Activated CD4-positive, alpha-beta memory T cell treated with anti-CD3 and anti-CD28 coated beads for 36 hours (primary cell): ENCODE measurements at regions not wholly inside any gene's neighbourhood (a gene's known extent, or its start where the extent isn't known, plus 50 kb on each side); places are given as distances from the start of the nearest gene placed in this dataset.
"Not testable (repeated sequence)": the region's sequence is repeated elsewhere in the genome, so short reads cannot be mapped to it uniquely, and the experiment has no call there.

Source experiments
- CTCF ChIA-PET: fragments of 350-600 bp; sonication (Branson Sonifier 250); formaldehyde crosslinking; loops from one replicate; lab custom pipeline; 2021; ENCODE audit warnings: antibody characterized with exemption, inconsistent platforms; lab: Charles Lee
- POLR2A ChIA-PET: fragments of 350-600 bp; sonication (Branson Sonifier 250); formaldehyde crosslinking; loops from one replicate; lab custom pipeline; 2021; ENCODE audit warnings: antibody characterized with exemption; lab: Charles Lee
- DNase-seq: peaks from one replicate; pipeline ENCODE4 v3.0.0-alpha.2; 2020
- H3K27ac Mint-ChIP-seq: one replicate; pipeline ENCODE4 v1.8.0; 2021; ENCODE audit warnings: mixed read lengths
- H3K27me3 Mint-ChIP-seq: one replicate; pipeline ENCODE4 v1.8.0; 2021; ENCODE audit warnings: mixed read lengths
- H3K36me3 Mint-ChIP-seq: one replicate; pipeline ENCODE4 v1.8.0; 2021; ENCODE audit warnings: mixed read lengths
- H3K4me1 Mint-ChIP-seq: one replicate; pipeline ENCODE4 v1.8.0; 2021; ENCODE audit warnings: low read depth, mixed read lengths
- H3K4me3 Mint-ChIP-seq: one replicate; pipeline ENCODE4 v1.8.0; 2021; ENCODE audit warnings: mild to moderate bottlenecking, mixed read lengths
- H3K9me3 Mint-ChIP-seq: one replicate; pipeline ENCODE4 v1.8.0; 2021; ENCODE audit warnings: mixed read lengths
- intact Hi-C: fragments of 100-400 bp; cut with micrococcal nuclease; formaldehyde crosslinking; loops from one replicate; pipeline ENCODE4 v1.15.1; 2023

GRCh38 chr4:132437117-132437516 lies 712.0 kb upstream of the PCDH10 start:
- ChIA-PET CTCF (no interaction called here), POLR2A (no interaction called here)
- Mint-ChIP-seq H3K4me1 (no peaks in the 10 kb centered on the region), H3K27ac (no peak overlapping the region), H3K36me3 (no peaks in the 10 kb centered on the region), H3K9me3 (no peaks in the 10 kb centered on the region), H3K27me3 (no peaks in the 10 kb centered on the region), H3K4me3 (no peak overlapping the region)
- intact Hi-C loops: no loop called here
- DNase-seq: no peak

GRCh38 chr4:132445386-132445785 lies 703.7 kb upstream of the PCDH10 start:
- no peaks in the 10 kb centered on the region for H3K36me3 Mint-ChIP-seq
- no peaks in the 10 kb centered on the region for H3K27me3 Mint-ChIP-seq
- intact Hi-C loops: no loop called here
- no peak overlapping the region for H3K4me3 Mint-ChIP-seq
- ChIA-PET POLR2A (no interaction called here), CTCF (no interaction called here)
- no peaks in the 10 kb centered on the region for H3K4me1 Mint-ChIP-seq
- H3K9me3 Mint-ChIP-seq: peaks cover 25% of the 10 kb centered on the region
- H3K27ac Mint-ChIP-seq: no peak overlapping the region
- no peak for DNase-seq

GRCh38 chr4:132457987-132458386 lies 691.1 kb upstream of the PCDH10 start:
- H3K9me3 Mint-ChIP-seq: peaks cover 24% of the 10 kb centered on the region
- CTCF ChIA-PET, DNase-seq, H3K27me3 Mint-ChIP-seq, H3K36me3 Mint-ChIP-seq, POLR2A ChIA-PET, H3K4me3 Mint-ChIP-seq, intact Hi-C loops, H3K27ac Mint-ChIP-seq, H3K4me1 Mint-ChIP-seq: not testable (repeated sequence)

- H3K36me3 Mint-ChIP-seq: no peaks in the 10 kb centered on the region
- H3K9me3 Mint-ChIP-seq: no peaks in the 10 kb centered on the region
- no peak overlapping the region for H3K4me3 Mint-ChIP-seq
- POLR2A ChIA-PET: no interaction called here
- H3K27me3 Mint-ChIP-seq: no peaks in the 10 kb centered on the region
- intact Hi-C loops: no loop called here
- H3K27ac Mint-ChIP-seq: no peak overlapping the region
- no peak for DNase-seq
- CTCF ChIA-PET: no interaction called here
- H3K4me1 Mint-ChIP-seq: no peaks in the 10 kb centered on the region
Observed at GRCh38 chr4:132479543-132479942, 669.6 kb upstream of the PCDH10 start.

GRCh38 chr4:132488555-132488954 lies 660.5 kb upstream of the PCDH10 start:
- intact Hi-C loops: no loop called here
- no peak overlapping the region for H3K27ac Mint-ChIP-seq
- CTCF ChIA-PET: no interaction called here
- H3K9me3 Mint-ChIP-seq: peaks cover 15% of the 10 kb centered on the region
- no peaks in the 10 kb centered on the region for H3K27me3 Mint-ChIP-seq
- H3K4me3 Mint-ChIP-seq: no peak overlapping the region
- no peak for DNase-seq
- POLR2A ChIA-PET: no interaction called here
- H3K36me3 Mint-ChIP-seq: no peaks in the 10 kb centered on the region
- H3K4me1 Mint-ChIP-seq: no peaks in the 10 kb centered on the region

GRCh38 chr4:132493476-132493875 lies 655.6 kb upstream of the PCDH10 start:
- H3K4me1 Mint-ChIP-seq: no peaks in the 10 kb centered on the region
- H3K36me3 Mint-ChIP-seq: no peaks in the 10 kb centered on the region
- H3K27me3 Mint-ChIP-seq: no peaks in the 10 kb centered on the region
- DNase-seq: no peak
- H3K4me3 Mint-ChIP-seq: no peak overlapping the region
- POLR2A ChIA-PET: no interaction called here
- intact Hi-C loops: no loop called here
- CTCF ChIA-PET: no interaction called here
- H3K9me3 Mint-ChIP-seq: peaks cover 15% of the 10 kb centered on the region
- no peak overlapping the region for H3K27ac Mint-ChIP-seq

- H3K4me3 Mint-ChIP-seq, intact Hi-C loops, DNase-seq, H3K27ac Mint-ChIP-seq, H3K4me1 Mint-ChIP-seq, POLR2A ChIA-PET, CTCF ChIA-PET, H3K27me3 Mint-ChIP-seq, H3K36me3 Mint-ChIP-seq: not testable (repeated sequence)
- H3K9me3 Mint-ChIP-seq: peaks cover 11% of the 10 kb centered on the region
Observed at GRCh38 chr4:132495267-132495812, 653.8 kb upstream of the PCDH10 start.

- intact Hi-C loops: no loop called here
- Mint-ChIP-seq H3K27me3 (no peaks in the 10 kb centered on the region), H3K9me3 (peaks cover 11% of the 10 kb centered on the region), H3K27ac (no peak overlapping the region), H3K4me1 (no peaks in the 10 kb centered on the region), H3K4me3 (no peak overlapping the region), H3K36me3 (no peaks in the 10 kb centered on the region)
- POLR2A ChIA-PET: no interaction called here
- DNase-seq: no peak
- CTCF ChIA-PET: no interaction called here
Observed at GRCh38 chr4:132498215-132498614, 650.9 kb upstream of the PCDH10 start.

GRCh38 chr4:132502096-132502552 lies 647.0 kb upstream of the PCDH10 start:
- CTCF ChIA-PET: no interaction called here
- Mint-ChIP-seq H3K4me3 (no peak overlapping the region), H3K9me3 (peaks cover 5% of the 10 kb centered on the region), H3K27me3 (no peaks in the 10 kb centered on the region), H3K27ac (no peak overlapping the region), H3K36me3 (no peaks in the 10 kb centered on the region), H3K4me1 (no peaks in the 10 kb centered on the region)
- no peak for DNase-seq
- intact Hi-C loops: no loop called here
- POLR2A ChIA-PET: no interaction called here

GRCh38 chr4:132504438-132504837 lies 644.7 kb upstream of the PCDH10 start:
- H3K4me1 Mint-ChIP-seq: no peaks in the 10 kb centered on the region
- intact Hi-C loops: no loop called here
- CTCF ChIA-PET: no interaction called here
- no peak overlapping the region for H3K27ac Mint-ChIP-seq
- POLR2A ChIA-PET: no interaction called here
- DNase-seq: no peak
- H3K36me3 Mint-ChIP-seq: no peaks in the 10 kb centered on the region
- H3K27me3 Mint-ChIP-seq: no peaks in the 10 kb centered on the region
- no peak overlapping the region for H3K4me3 Mint-ChIP-seq
- peaks cover under 1% of the 10 kb centered on the region for H3K9me3 Mint-ChIP-seq

- ChIA-PET POLR2A (no interaction called here), CTCF (no interaction called here)
- no peaks in the 10 kb centered on the region for H3K27me3 Mint-ChIP-seq
- H3K9me3 Mint-ChIP-seq: no peaks in the 10 kb centered on the region
- intact Hi-C loops: no loop called here
- H3K4me3 Mint-ChIP-seq: no peak overlapping the region
- no peak overlapping the region for H3K27ac Mint-ChIP-seq
- H3K4me1 Mint-ChIP-seq: no peaks in the 10 kb centered on the region
- DNase-seq: no peak
- no peaks in the 10 kb centered on the region for H3K36me3 Mint-ChIP-seq
Observed at GRCh38 chr4:132506568-132506967, 642.5 kb upstream of the PCDH10 start.

GRCh38 chr4:132513491-132513890 lies 635.6 kb upstream of the PCDH10 start:
- Mint-ChIP-seq H3K4me1 (no peaks in the 10 kb centered on the region), H3K9me3 (peaks cover 3% of the 10 kb centered on the region), H3K4me3 (no peak overlapping the region), H3K27me3 (no peaks in the 10 kb centered on the region), H3K36me3 (no peaks in the 10 kb centered on the region), H3K27ac (no peak overlapping the region)
- DNase-seq: no peak
- CTCF ChIA-PET: no interaction called here
- intact Hi-C loops: no loop called here
- POLR2A ChIA-PET: no interaction called here

GRCh38 chr4:132526652-132527051 lies 622.4 kb upstream of the PCDH10 start:
- CTCF ChIA-PET: no interaction called here
- POLR2A ChIA-PET: no interaction called here
- intact Hi-C loops: no loop called here
- Mint-ChIP-seq H3K4me1 (no peaks in the 10 kb centered on the region), H3K27me3 (no peaks in the 10 kb centered on the region), H3K36me3 (no peaks in the 10 kb centered on the region), H3K4me3 (no peak overlapping the region), H3K9me3 (peaks cover 6% of the 10 kb centered on the region), H3K27ac (no peak overlapping the region)
- no peak for DNase-seq
